C4-2B (cell line): ENCODE measurements at regions not wholly inside any gene's neighbourhood (a gene's known extent, or its start where the extent isn't known, plus 50 kb on each side); places are given as distances from the start of the nearest gene placed in this dataset.

Experiments used
- H3K27ac ChIP-seq: fragments of 450-650 bp; 2 replicates; pipeline ENCODE4 v1.5.1; 2017
- ZFX ChIP-seq: fragments of 450-650 bp; IDR thresholded peaks from 2 replicates; pipeline ENCODE4 v1.6.1; 2017
- TF ChIP-seq, protein P1 (sequence below): fragments of 450-650 bp; conservative IDR thresholded peaks from 2 replicates; pipeline ENCODE4 v1.5.1; 2017; ENCODE audit warnings: mild to moderate bottlenecking

DNA sequence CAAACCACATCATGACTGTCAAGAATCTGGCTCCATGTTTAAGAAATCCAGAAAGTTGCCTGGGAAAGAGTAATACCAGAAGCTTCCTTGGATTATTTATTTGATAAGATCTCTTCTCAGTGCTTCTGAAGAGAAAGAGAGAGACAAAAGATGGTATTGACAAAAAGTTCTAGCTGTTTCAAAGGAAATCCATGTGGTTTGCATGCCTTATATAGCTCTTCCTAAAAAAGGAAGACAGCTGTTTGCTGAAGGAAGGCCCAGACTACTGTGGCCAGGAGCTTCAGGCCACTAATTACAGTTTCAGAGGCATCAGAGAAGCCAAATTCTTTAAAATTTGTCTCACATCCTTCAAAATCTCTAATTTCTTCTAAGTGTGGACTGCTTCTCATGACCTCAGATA lies 565.2 kb upstream of the SLIT2 start:
- H3K27ac ChIP-seq: no peak overlapping the region

DNA sequence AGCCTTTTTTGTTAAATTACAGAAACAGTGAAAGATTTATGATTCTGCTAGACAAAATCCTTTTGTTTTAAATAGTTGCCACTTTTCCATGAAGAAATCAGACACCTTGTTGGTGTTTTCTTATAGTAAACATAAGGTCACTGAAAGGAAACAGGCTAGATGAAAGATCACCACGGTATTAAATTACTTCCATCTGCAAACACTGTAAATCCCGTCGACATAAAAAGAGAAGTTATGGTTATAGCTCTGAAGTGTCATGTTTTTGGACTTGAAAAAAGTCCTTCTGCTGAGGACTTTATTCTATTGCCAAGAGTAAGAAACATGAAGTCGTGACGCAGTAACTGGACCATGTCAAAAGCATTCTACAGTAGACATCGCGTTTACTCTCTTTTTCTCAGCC lies 567.6 kb upstream of the SLIT2 start:
- no peak overlapping the region for H3K27ac ChIP-seq
- TF ChIP-seq, protein P1, sequence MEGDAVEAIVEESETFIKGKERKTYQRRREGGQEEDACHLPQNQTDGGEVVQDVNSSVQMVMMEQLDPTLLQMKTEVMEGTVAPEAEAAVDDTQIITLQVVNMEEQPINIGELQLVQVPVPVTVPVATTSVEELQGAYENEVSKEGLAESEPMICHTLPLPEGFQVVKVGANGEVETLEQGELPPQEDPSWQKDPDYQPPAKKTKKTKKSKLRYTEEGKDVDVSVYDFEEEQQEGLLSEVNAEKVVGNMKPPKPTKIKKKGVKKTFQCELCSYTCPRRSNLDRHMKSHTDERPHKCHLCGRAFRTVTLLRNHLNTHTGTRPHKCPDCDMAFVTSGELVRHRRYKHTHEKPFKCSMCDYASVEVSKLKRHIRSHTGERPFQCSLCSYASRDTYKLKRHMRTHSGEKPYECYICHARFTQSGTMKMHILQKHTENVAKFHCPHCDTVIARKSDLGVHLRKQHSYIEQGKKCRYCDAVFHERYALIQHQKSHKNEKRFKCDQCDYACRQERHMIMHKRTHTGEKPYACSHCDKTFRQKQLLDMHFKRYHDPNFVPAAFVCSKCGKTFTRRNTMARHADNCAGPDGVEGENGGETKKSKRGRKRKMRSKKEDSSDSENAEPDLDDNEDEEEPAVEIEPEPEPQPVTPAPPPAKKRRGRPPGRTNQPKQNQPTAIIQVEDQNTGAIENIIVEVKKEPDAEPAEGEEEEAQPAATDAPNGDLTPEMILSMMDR: no peak
- no peak for TF ChIP-seq ZFX

More for the DNA sequence above, 565.2 kb upstream of the SLIT2 start:
- TF ChIP-seq, protein P1: no peak
- no peak for TF ChIP-seq ZFX

DNA sequence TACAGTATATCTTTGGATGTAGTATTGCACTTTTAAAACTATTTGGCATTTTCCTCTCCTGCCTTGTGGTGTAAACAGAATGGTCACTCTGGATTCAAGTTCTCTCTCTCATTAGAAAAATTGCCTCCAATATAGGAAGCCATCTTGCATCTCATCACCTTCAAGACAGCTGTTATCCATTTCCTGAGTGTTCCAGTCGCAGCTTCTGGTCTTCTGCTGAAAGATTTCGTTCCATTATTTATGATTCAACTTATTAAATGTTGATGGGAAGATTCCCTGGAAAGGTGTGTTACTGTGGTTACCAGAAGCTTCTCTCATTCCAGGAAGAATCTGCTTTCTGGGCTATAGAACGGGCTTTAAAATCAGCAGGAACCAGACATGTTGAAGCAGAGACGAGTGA lies 568.3 kb upstream of the SLIT2 start:
- TF ChIP-seq, protein P1: no peak
- no peak for TF ChIP-seq ZFX
- no peak overlapping the region for H3K27ac ChIP-seq

DNA sequence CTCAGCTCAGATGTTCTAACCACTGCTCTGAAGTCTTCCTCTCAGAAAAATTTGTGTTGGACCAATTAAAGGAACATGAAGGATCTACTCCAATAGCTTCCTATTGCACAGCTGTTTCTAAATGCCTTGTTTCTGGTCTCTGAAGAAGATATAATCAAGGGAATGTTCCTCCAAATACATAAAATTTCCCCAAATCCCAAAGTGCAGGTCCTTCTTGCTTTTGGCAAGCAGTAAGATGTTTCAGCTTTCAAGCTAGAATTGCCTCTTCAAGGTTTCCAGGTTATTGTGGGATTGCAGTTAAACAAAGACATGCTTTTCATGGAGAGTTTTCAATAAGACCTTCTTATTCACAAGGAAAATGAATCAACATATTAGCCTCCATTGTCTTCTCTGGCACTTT lies 574.5 kb upstream of the SLIT2 start:
- H3K27ac ChIP-seq: no peak overlapping the region
- TF ChIP-seq ZFX: no peak
- TF ChIP-seq, protein P1: no peak

DNA sequence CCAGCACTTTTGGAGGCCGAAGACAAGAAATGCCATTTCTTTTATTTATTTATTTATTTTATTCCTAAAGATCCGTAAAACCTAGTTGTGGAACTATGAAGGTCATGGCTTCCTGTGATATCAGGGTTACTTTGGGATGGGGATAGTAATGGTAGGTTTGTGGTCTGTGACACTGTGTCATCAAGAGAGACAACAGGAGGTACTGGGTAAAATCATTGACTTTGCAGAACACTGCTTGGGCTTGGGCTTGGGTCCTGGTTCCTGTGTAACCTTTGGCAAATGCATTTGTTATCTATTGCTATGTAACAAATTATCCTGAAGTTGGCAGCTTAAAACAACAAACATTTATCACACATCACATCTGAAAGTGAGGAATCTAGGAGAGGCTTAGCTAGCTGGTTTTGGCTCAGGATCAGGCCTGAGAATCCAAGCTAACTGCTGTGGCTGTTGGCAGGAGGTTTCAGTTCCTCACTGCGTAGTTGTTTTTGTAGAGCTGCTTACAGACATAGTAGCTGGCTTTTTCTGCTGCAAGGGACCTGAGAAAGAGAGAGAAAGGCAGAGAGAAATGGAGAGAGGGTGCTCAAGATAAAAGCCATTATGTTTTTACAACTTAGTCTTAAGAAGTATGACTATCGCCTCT lies 576.4 kb upstream of the SLIT2 start:
- TF ChIP-seq, protein P1: no peak
- no peak for TF ChIP-seq ZFX

DNA sequence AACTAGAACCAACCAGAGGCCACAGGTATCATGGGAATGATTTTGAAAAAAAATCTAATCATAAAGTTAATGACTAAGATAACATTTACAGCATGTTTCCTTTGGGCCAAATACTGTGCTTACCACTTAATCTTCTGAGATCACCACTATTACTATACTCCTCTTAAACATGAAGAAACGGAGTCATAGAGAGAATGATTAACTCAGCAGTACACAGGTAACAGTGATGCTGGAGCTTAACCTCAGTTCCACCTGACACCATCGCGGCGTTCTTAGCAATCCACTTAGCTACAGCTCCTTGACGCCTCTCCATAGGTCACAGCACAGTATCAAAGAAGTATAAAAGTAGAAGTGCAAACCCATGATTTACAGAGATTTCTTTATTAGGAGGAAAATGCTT lies 592.6 kb upstream of the SLIT2 start:
- TF ChIP-seq, protein P1: no peak
- TF ChIP-seq ZFX: no peak
- no peak overlapping the region for H3K27ac ChIP-seq

More for the DNA sequence above, 576.4 kb upstream of the SLIT2 start:
- no peak overlapping the region for H3K27ac ChIP-seq

DNA sequence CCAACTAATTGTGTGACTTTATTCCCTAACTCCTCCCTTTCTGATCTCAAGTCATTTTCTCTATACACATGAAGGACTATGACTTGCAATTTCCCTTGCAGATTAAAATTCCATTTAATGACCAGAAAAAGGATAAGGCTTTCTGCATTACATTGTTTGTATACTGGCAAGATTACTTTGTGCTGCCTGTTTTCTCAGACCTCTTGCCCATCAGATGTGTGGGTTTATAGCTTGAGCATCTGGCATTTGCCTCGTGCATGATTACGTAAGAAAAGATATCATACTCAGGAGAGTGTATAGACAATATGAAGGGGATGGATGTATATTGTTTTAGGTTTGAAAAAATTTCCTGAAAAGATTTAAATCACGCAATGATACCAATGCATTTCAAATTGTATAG lies 593.8 kb upstream of the SLIT2 start:
- H3K27ac ChIP-seq: no peak overlapping the region
- no peak for TF ChIP-seq ZFX
- TF ChIP-seq, protein P1: no peak
